C4-2B (cell line): ENCODE measurements at regions not wholly inside any gene's neighbourhood (a gene's known extent, or its start where the extent isn't known, plus 50 kb on each side); places are given as distances from the start of the nearest gene placed in this dataset.
"Not testable (repeated sequence)": the region's sequence is repeated elsewhere in the genome, so short reads cannot be mapped to it uniquely, and the experiment has no call there.

Experiments
- H3K27ac ChIP-seq: fragments of 450-650 bp; 2 replicates; pipeline ENCODE4 v1.5.1; 2017
- ZFX ChIP-seq: fragments of 450-650 bp; IDR thresholded peaks from 2 replicates; pipeline ENCODE4 v1.6.1; 2017
- TF ChIP-seq, protein P1 (sequence below): fragments of 450-650 bp; conservative IDR thresholded peaks from 2 replicates; pipeline ENCODE4 v1.5.1; 2017; ENCODE audit warnings: mild to moderate bottlenecking

DNA sequence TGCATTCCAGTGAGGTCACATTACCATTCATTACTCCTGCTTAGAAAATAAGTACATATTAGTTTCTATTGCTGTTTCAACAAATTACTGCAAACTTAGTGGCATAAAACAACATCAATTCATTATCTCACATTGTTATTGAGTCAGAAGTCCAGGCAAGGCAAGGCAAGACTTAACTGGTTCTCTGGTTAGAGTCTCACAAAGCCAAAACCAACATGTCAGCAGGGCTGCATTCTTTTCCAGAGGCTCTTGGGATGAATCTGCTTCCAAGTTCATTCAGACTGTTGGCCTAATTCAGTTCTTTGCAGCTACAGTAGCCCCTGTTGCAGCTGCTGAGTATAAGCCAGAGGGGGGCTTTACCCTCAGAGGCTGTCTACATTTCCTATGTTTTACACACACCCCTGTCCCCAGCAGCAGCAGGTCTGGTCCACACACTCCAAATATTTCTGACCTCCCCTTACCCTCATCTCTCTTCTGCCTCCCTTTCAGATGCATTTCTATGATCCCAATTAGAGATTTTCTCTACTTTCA is 892.1 kb upstream of the EPHA5 start:
- TF ChIP-seq, protein P1, sequence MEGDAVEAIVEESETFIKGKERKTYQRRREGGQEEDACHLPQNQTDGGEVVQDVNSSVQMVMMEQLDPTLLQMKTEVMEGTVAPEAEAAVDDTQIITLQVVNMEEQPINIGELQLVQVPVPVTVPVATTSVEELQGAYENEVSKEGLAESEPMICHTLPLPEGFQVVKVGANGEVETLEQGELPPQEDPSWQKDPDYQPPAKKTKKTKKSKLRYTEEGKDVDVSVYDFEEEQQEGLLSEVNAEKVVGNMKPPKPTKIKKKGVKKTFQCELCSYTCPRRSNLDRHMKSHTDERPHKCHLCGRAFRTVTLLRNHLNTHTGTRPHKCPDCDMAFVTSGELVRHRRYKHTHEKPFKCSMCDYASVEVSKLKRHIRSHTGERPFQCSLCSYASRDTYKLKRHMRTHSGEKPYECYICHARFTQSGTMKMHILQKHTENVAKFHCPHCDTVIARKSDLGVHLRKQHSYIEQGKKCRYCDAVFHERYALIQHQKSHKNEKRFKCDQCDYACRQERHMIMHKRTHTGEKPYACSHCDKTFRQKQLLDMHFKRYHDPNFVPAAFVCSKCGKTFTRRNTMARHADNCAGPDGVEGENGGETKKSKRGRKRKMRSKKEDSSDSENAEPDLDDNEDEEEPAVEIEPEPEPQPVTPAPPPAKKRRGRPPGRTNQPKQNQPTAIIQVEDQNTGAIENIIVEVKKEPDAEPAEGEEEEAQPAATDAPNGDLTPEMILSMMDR, result no peak
- no peak for TF ChIP-seq ZFX
- H3K27ac ChIP-seq, result no peak overlapping the region

DNA sequence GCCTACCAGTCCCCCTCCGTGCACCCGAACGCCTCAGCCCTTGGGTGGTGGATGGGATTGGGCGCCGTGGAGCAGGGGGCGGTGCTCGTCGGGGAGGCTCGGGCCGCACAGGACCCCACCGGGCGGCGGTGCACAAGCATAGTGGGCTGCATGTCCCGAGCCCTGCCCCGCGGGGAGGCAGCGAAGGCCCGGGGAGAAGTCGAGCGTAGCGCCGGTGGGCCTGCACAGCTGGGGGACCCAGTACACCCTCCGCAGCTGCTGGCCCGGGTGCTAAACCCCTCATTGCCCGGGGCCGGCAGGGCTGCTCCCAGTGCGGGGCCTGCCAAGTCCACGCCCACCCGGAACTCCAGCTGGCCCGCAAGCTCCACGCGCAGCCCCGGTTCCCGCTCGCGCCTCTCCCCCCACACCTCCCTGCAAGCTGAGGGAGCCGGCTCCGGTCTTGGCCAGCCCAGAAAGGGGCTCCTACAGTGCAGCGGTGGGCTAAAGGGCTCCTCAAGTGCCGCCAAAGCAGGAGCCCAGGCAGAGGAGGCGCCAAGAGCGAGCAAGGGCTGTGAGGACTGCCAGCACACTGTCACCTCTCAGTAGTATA is 891.3 kb upstream of the EPHA5 start:
- H3K27ac ChIP-seq, result not testable (repeated sequence)

DNA sequence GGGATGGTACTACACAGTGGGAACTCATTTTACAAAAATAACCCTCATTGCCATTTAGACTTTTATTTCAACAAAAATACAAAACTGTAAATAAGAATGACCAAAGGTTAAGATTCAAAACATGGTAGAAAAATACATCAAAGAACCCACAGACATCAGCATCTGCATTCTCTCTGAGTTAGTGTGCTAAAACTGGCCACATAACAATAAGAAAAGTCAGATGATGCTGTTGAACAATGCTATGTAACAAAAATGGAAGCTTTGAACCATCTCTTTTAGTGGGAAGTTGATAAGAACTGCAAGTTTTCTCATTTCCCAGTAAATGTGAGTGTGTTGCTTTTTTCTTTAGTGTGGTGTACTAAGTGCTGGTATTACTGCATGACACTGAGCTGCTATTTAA is 888.4 kb upstream of the EPHA5 start:
- no peak for TF ChIP-seq ZFX
- TF ChIP-seq, protein P1, result no peak
- no peak overlapping the region for H3K27ac ChIP-seq

DNA sequence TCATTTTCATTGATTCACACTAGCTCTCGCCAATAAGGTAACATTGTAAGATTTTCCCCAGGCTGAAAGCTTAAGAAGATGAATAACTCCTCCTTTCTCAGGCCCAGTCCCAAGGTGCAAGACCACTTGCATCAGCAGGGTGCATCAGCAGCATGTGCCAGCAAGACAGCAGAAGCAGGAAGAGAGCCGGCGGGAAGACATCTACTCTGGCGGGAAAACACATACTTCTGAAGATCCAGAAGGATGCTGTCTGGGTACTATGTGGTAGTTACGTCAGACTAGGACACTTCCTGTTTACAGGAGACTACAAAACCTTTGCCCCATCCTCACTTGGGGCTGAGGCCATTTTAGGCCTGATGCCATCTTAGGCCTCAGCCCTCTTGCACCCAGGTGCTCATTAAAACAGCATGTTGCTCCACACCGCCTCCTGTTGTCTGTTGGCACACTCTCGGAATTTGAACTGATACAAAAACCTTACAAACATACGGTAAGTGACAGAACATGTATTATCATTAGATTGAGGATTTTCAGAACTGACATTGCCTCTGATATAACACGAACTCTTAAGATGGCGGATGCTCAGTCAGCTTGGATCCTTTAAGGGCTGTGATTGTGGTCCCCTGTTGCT is 886.5 kb upstream of the EPHA5 start:
- TF ChIP-seq, protein P1, result 0 out of 2 replicates have a peak, but pooled peaks have one; percentile 5
- no peak for TF ChIP-seq ZFX
- no peak overlapping the region for H3K27ac ChIP-seq

DNA sequence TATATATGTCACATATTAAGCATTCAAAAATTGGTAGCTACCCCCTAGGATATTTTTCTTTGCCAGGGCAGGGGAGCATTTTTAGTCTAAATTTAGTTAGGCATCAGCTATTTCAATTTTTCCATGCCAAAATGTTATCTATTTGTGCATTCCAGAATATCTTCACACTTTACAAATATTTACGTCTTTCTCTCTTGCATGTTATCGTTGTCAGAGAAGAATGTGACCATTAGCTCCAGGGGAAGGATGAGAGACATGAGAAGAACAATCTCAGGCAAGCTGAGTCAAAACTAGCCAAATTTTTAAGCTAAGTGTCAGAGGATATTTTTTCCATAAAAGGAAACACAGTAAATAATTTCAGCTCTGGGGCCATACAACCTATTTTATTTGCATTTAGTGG is 885.0 kb upstream of the EPHA5 start:
- no peak overlapping the region for H3K27ac ChIP-seq

DNA sequence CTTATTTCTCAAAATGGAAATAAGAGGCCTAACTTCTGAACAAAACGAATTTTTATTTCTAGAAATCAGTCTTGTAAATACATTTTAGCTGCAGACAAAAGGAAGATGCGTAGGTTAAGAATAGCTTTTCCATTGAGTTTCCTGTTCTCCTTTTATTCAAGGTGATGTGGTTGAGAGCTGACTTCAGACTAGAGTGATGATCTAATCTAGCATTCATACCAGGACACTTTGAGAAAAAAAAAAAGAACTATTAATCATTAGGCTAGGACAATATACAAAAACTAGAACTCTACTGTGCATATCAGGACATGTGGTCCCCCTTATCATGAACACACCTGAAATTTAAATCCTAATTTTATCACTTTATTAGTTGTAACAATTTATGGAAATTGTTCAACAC is 884.5 kb upstream of the EPHA5 start:
- H3K27ac ChIP-seq, result no peak overlapping the region
- TF ChIP-seq, protein P1, result no peak
- no peak for TF ChIP-seq ZFX

More for the DNA sequence above, 885.0 kb upstream of the EPHA5 start:
- no peak for TF ChIP-seq ZFX
- TF ChIP-seq, protein P1, result no peak

DNA sequence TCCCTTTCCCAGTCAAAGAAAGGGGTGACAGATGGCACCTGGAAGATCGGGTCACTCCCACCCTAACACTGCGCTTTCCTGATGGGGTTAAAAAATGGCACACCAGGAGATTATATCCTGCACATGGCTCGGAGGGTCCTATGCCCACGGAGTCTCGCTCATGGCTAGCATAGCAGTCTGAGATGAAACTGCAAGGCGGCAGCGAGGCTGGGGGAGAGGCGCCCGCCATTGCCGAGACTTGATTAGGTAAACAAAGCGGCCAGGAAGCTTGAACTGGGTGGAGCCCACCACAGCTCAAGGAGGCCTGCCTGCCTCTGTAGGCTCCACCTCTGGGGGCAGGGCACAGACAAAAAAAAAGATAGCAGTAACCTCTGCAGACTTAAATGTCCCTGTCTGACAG is 875.0 kb upstream of the EPHA5 start:
- H3K27ac ChIP-seq, result not testable (repeated sequence)

DNA sequence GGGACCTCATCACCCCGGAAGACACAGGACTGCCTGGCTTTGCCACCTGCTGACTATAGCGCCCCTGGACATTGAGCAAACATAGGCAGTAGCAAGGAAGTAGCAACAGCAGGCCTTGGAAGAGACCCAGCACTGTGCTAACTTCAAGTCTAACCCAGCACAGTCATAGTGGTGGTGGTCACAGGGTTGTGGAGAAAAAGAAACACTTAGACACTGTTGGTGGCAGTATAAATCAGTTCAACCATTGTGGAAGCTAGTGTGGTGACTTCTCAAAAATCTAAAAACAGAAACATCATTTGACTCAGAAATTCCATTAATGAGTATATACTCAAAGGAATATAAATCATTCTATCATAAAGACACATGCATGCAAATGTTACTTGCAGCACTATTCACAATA is 874.0 kb upstream of the EPHA5 start:
- no peak overlapping the region for H3K27ac ChIP-seq
- TF ChIP-seq, protein P1, result no peak
- no peak for TF ChIP-seq ZFX
